ENCODE measurements at regions not wholly inside any gene's neighbourhood (a gene's known extent, or its start where the extent isn't known, plus 50 kb on each side); places are given as distances from the start of the nearest gene placed in this dataset.

- no peak for TF ChIP-seq EZH2 (optimal IDR thresholded peaks at IDR 0.05; ENCODE audit: low read depth, low read length)
- no peak for TF ChIP-seq CTCF (IDR thresholded peaks at IDR 0.05; ENCODE audit: low read length)
- TF ChIP-seq EZH2phosphoT487 (IDR thresholded peaks at IDR 0.05; ENCODE audit: low read length), result no peak
Observed at GRCh38 chr20:50320901-50321796, 130.5 kb downstream of the CEBPB start.
